Nephron progenitor cell (in vitro differentiated cells): ENCODE measurements at regions not wholly inside any gene's neighbourhood (a gene's known extent, or its start where the extent isn't known, plus 50 kb on each side); places are given as distances from the start of the nearest gene placed in this dataset.

Experiments used
- DNase-seq: peaks from one replicate; pipeline ENCODE4 v3.0.0; 2021
- H3K27ac Mint-ChIP-seq: 2 replicates; pipeline ENCODE4 v1.8.0; 2021; ENCODE audit warnings: mild to moderate bottlenecking, moderate library complexity, mixed read lengths
- H3K27me3 Mint-ChIP-seq: 2 replicates; pipeline ENCODE4 v1.8.0; 2021; ENCODE audit warnings: mild to moderate bottlenecking, low read depth, mixed read lengths; ENCODE audit not compliant: poor library complexity
- H3K36me3 Mint-ChIP-seq: 2 replicates; pipeline ENCODE4 v1.8.0; 2021; ENCODE audit warnings: low read depth, mixed read lengths
- H3K4me1 Mint-ChIP-seq: 2 replicates; pipeline ENCODE4 v1.8.0; 2021; ENCODE audit warnings: mixed read lengths
- H3K4me3 Mint-ChIP-seq: 2 replicates; pipeline ENCODE4 v1.8.0; 2021; ENCODE audit warnings: mild to moderate bottlenecking, moderate library complexity, mixed read lengths
- H3K9me3 Mint-ChIP-seq: 2 replicates; pipeline ENCODE4 v1.8.0; 2021; ENCODE audit warnings: mild to moderate bottlenecking, moderate library complexity, mixed read lengths
- CTCF ChIP-seq: fragments of 200-600 bp; sonication (generic); IDR thresholded peaks from 2 replicates; pipeline ENCODE4 v1.5.0; 2021; ENCODE audit warnings: antibody characterized with exemption

DNA sequence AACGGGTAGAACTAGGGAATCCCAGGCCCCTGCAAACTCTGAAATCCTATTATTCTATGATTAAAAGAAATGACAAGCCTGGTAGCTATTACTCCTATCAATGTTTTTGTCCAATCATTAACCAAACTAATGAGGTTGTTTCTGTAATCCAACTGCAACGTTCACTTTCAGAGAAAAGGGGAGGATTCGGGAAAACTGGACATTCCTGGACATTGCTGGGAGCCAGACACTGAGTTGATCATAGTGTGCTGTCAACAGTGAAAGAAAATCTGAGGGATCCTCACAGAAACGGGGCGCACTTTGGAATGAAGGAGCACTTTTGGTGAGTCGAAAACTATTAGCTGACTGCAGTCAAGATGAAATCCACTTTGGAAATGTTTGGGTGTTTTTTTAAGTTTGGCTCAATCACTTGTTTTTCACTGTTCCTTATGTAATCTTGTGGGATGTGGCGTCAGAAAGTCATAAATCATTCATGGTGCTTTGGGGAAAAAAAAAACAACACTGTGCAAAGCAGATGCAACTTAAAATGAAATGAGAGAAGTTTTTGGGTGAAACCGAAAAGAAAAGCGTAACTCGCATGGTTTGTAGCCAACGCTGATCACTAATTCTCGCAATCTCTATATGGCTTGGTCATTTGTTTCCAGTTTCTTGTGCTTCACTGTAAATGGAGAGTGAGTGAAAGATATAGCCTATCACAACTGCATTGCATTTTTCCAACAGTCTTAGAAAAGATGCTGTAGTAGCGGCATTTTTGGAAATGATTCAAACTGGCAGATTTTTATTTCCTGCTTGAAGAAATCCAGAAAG lies 51.2 kb upstream of the ADRA1B start:
- H3K27me3 Mint-ChIP-seq, result peaks cover 26% of the 10 kb centered on the region
- peaks cover 11% of the 10 kb centered on the region for H3K4me1 Mint-ChIP-seq
- no peak for TF ChIP-seq CTCF
- no peaks in the 10 kb centered on the region for H3K9me3 Mint-ChIP-seq
- H3K27ac Mint-ChIP-seq, result no peak overlapping the region
- no peaks in the 10 kb centered on the region for H3K36me3 Mint-ChIP-seq
- DNase-seq, result no peak
- no peak overlapping the region for H3K4me3 Mint-ChIP-seq

GRCh38 chr5:159866093-159866492 lies 50.2 kb upstream of the ADRA1B start:
- DNase-seq, result no peak
- H3K27ac Mint-ChIP-seq, result no peak overlapping the region
- no peaks in the 10 kb centered on the region for H3K9me3 Mint-ChIP-seq
- H3K4me3 Mint-ChIP-seq, result no peak overlapping the region
- H3K4me1 Mint-ChIP-seq, result peaks cover 14% of the 10 kb centered on the region
- peaks cover 22% of the 10 kb centered on the region for H3K27me3 Mint-ChIP-seq
- no peak for TF ChIP-seq CTCF
- no peaks in the 10 kb centered on the region for H3K36me3 Mint-ChIP-seq
